ENCODE measurements at regions not wholly inside any gene's neighbourhood (a gene's known extent, or its start where the extent isn't known, plus 50 kb on each side); places are given as distances from the start of the nearest gene placed in this dataset.

DNA sequence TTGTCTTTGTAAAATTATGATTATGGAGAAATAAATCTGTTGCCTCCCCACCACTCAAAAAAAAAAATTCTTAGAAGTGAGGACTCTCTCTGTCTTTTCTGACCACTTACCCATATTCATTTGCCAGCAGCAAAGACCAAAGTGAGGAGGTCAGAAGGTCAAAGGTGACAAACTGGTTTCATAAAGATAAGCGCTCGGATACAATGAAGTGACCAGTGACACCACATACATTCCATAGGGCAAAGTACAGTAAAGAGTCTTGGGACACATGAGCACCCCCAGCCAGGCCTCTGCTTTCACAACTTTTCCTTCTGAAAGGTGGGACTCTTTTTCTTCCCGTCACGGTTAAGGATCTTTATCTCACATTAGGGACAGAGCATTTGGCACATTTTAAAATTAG lies 75.9 kb upstream of the TCF4 start:
- Histone ChIP-seq H3K27me3 (no peaks in the 10 kb centered on the region), H3K4me3 (no peak overlapping the region), H3K36me3 (no peaks in the 10 kb centered on the region), H3K9me3 (no peaks in the 10 kb centered on the region), H3K27ac (no peak overlapping the region), H3K4me1 (no peaks in the 10 kb centered on the region)
- 86 to 91% (median 88%) methylated on average over 4 of the region's 4 CpGs for WGBS, 4 donors
- DNase-seq (no peak), ATAC-seq (no peak)
- intact Hi-C loops (cut with DNase I), result no loop called here
- TF ChIP-seq POLR2A (IDR thresholded peaks at IDR 0.05), result no peak

DNA sequence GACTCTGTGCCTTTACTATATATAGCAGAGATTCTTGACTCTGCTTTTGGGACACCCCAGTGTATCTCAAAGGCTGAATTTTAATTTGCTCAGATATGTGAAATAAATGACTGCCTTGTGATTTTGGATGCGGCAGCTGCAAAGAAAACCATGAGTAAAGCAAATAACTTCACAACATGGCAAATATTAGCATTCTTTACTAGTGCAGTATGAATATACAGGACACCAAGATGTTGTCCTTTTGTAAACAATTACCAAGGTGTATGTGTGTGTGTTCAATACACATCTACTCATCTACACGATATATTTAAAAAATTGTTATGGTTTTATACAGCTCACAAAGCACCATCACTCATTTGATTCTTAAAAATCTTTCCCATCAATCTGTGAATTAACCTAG lies 70.6 kb upstream of the TCF4 start:
- H3K27me3 ChIP-seq, result no peaks in the 10 kb centered on the region
- no peak overlapping the region for H3K27ac ChIP-seq
- 93 to 99% (median 97%) methylated on average over 2 of the region's 2 CpGs for WGBS, 4 donors
- no peaks in the 10 kb centered on the region for H3K9me3 ChIP-seq
- no peaks in the 10 kb centered on the region for H3K4me1 ChIP-seq
- ATAC-seq, result no peak
- H3K36me3 ChIP-seq, result no peaks in the 10 kb centered on the region
- TF ChIP-seq, protein P1, sequence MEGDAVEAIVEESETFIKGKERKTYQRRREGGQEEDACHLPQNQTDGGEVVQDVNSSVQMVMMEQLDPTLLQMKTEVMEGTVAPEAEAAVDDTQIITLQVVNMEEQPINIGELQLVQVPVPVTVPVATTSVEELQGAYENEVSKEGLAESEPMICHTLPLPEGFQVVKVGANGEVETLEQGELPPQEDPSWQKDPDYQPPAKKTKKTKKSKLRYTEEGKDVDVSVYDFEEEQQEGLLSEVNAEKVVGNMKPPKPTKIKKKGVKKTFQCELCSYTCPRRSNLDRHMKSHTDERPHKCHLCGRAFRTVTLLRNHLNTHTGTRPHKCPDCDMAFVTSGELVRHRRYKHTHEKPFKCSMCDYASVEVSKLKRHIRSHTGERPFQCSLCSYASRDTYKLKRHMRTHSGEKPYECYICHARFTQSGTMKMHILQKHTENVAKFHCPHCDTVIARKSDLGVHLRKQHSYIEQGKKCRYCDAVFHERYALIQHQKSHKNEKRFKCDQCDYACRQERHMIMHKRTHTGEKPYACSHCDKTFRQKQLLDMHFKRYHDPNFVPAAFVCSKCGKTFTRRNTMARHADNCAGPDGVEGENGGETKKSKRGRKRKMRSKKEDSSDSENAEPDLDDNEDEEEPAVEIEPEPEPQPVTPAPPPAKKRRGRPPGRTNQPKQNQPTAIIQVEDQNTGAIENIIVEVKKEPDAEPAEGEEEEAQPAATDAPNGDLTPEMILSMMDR (IDR thresholded peaks at IDR 0.05), result no peak
- TF ChIP-seq POLR2A (IDR thresholded peaks at IDR 0.05), result no peak
- H3K4me3 ChIP-seq, result no peak overlapping the region
- no peak for DNase-seq
- intact Hi-C loops (cut with DNase I), result no loop called here

DNA sequence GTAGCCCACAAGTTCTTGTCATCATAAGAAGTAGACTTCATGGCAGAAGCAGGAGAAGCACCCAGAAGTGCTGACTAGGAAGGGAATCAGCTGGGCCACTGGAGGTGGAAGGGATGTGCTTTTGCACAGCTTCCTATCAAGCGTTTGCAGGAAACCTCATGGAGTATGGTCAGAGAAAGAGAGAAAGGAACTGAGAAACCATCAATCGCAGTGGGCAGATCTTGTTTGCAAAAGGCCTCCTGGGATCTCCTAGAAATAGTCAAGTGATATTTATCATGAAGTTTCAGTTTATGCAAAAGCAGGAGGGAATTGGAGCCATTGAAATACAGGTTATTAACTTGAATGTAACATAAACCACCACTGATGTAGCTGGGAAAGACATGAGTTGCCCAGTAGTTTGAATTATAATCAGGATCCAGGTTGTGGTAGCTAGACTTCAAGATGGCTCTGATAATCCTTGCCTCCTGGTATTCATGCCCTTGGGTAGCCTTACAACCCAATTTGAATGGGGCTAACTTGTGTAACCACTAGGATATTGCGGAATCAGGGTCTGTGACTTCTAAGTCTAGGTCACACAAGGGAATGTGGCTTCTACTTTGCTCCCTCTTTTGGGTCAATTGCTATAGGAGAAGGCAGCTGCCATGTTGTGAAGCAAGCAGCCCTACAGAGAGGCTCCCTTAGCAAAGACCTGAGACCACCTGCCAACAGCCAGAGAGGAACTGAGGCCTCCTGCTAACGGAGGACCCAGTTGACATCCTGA lies 69.8 kb upstream of the TCF4 start:
- DNase-seq (no peak), ATAC-seq (no peak)
- intact Hi-C loops (cut with DNase I), result no loop called here
- no peaks in the 10 kb centered on the region for H3K9me3 ChIP-seq
- H3K36me3 ChIP-seq, result no peaks in the 10 kb centered on the region
- H3K27me3 ChIP-seq, result no peaks in the 10 kb centered on the region
- TF ChIP-seq POLR2A (IDR thresholded peaks at IDR 0.05), result no peak
- TF ChIP-seq, protein P1 (IDR thresholded peaks at IDR 0.05), result no peak
- no peak overlapping the region for H3K4me3 ChIP-seq
- H3K4me1 ChIP-seq, result no peaks in the 10 kb centered on the region
- 72 to 83% (median 75%) methylated on average over 4 of the region's 4 CpGs for WGBS, 4 donors
- H3K27ac ChIP-seq, result no peak overlapping the region

DNA sequence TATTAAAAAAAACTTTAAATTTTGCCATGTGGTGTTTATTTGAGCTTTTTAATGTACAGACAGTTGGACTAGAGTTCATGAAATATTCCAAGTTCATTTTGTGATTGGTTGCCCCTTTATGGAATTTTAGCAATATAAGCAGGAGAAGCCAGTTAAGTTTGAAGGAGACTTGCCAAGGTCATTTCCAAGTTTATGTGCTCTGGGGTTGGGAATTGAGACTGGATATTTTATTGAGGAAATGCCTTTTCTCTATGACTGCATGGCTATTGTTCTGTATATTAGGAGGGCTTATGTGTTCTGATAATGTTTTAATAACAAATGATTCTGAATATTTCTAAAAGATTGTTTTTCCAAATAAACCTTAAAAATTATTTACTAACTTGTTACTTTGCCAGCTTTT lies 67.0 kb upstream of the TCF4 start:
- ATAC-seq, result no peak
- H3K9me3 ChIP-seq, result no peaks in the 10 kb centered on the region
- no peaks in the 10 kb centered on the region for H3K27me3 ChIP-seq
- DNase-seq, result no peak
- no peaks in the 10 kb centered on the region for H3K4me1 ChIP-seq
- no peak overlapping the region for H3K4me3 ChIP-seq
- no peak overlapping the region for H3K27ac ChIP-seq
- no peaks in the 10 kb centered on the region for H3K36me3 ChIP-seq
- TF ChIP-seq, protein P1 (IDR thresholded peaks at IDR 0.05), result no peak
- no peak for TF ChIP-seq POLR2A (IDR thresholded peaks at IDR 0.05)
- intact Hi-C loops (cut with DNase I), result no loop called here

DNA sequence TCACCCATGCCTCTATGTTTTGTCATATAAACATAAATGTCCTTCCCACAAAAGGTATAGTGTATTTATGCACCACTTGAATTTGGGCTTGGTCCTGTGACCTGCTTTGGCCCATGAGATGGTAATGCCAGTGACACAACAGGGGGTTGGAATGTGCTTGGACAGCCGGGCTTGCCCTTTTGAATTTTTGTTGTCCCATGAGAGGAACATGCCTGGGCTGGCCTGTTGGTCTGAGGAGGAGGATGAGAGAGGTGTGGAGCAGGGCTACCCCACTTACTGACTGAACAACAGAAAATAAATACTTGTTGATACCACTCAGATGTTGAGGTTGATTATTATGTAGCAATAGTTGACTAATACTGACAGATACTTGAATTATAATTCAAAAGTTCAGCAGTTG lies 63.2 kb upstream of the TCF4 start:
- Histone ChIP-seq H3K27me3 (no peaks in the 10 kb centered on the region), H3K27ac (no peak overlapping the region), H3K9me3 (no peaks in the 10 kb centered on the region), H3K4me1 (no peaks in the 10 kb centered on the region), H3K4me3 (no peak overlapping the region), H3K36me3 (no peaks in the 10 kb centered on the region)
- intact Hi-C loops (cut with DNase I), result no loop called here
- no peak for DNase-seq
- 67 to 78% (median 69%) methylated on average over 1 of the region's 1 CpG for WGBS, 4 donors
- ATAC-seq, result no peak
- TF ChIP-seq, protein P1 (IDR thresholded peaks at IDR 0.05), result no peak
- TF ChIP-seq POLR2A (IDR thresholded peaks at IDR 0.05), result no peak
